NCI-H2029 treated with DMSO at 0.1 percent for 48 hours (cell line): ENCODE measurements at regions not wholly inside any gene's neighbourhood (a gene's known extent, or its start where the extent isn't known, plus 50 kb on each side); places are given as distances from the start of the nearest gene placed in this dataset.

Source experiments
- DNase-seq: peaks from one replicate; lab custom pipeline; 2025; lab: John Stamatoyannopoulos, UW

GRCh38 chr2:216286616-216287231 lies 85.6 kb downstream of the MARCHF4 start:
- no peak for DNase-seq

- peak; percentile 49 for DNase-seq
These were observed 86.6 kb downstream of the MARCHF4 start for GRCh38 chr2:216285701-216286100.

- no peak for DNase-seq
These were observed 87.6 kb downstream of the MARCHF4 start for GRCh38 chr2:216284708-216285107.

- no peak for DNase-seq
These were observed 89.0 kb downstream of the MARCHF4 start for GRCh38 chr2:216283038-216283900.

- DNase-seq = no peak
These were observed 90.4 kb downstream of the MARCHF4 start for GRCh38 chr2:216281876-216282275.

GRCh38 chr2:216281316-216281715 lies 91.0 kb downstream of the MARCHF4 start:
- DNase-seq = no peak

GRCh38 chr2:216279459-216279858 lies 92.8 kb downstream of the MARCHF4 start:
- no peak for DNase-seq

GRCh38 chr2:216279031-216279430 lies 93.3 kb downstream of the MARCHF4 start:
- DNase-seq = no peak

- DNase-seq = no peak
These were observed 96.4 kb downstream of the MARCHF4 start for GRCh38 chr2:216275890-216276289.

- no peak for DNase-seq
These were observed 98.0 kb downstream of the MARCHF4 start for GRCh38 chr2:216274194-216274840.

GRCh38 chr2:216261042-216261537 lies 111.2 kb downstream of the MARCHF4 start:
- no peak for DNase-seq

- DNase-seq = no peak
These were observed 111.7 kb downstream of the MARCHF4 start for GRCh38 chr2:216260629-216261028.

GRCh38 chr2:216259081-216259480 lies 113.2 kb downstream of the MARCHF4 start:
- no peak for DNase-seq

GRCh38 chr2:216257089-216257488 lies 115.2 kb downstream of the MARCHF4 start:
- DNase-seq = no peak
